C4-2B (cell line): ENCODE measurements at regions not wholly inside any gene's neighbourhood (a gene's known extent, or its start where the extent isn't known, plus 50 kb on each side); places are given as distances from the start of the nearest gene placed in this dataset.

Source experiments
- CTCF ChIP-seq: fragments of 450-650 bp; conservative IDR thresholded peaks from 2 replicates; pipeline ENCODE4 v1.5.1; 2017; ENCODE audit warnings: mild to moderate bottlenecking
- ZFX ChIP-seq: fragments of 450-650 bp; IDR thresholded peaks from 2 replicates; pipeline ENCODE4 v1.6.1; 2017

DNA sequence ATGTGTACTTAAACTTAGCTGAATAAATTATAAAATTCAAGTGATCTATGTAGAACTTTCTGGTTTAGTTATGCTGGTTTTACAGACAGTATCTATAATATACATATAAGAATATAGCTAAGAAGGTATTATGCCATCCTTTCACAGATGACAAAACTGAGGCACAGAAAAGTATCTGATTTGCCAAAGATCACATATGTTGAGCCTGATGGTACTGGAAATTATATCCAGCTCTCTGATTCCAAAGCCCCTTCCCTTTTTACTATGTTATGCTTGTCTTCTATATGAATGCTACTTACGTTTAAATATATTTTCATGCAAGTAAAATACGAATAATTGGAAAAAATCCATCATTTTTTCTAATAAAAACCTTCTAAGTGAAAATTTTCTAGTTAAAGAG lies 1631.3 kb downstream of the DPP10 start:
- no peak for TF ChIP-seq CTCF
- no peak for TF ChIP-seq ZFX
